H1 (cell line): ENCODE measurements at regions not wholly inside any gene's neighbourhood (a gene's known extent, or its start where the extent isn't known, plus 50 kb on each side); places are given as distances from the start of the nearest gene placed in this dataset.

Experiments
- CTCF ChIA-PET: fragments of 300-600 bp; sonication (Branson Sonifier 250); formaldehyde crosslinking; loops from one replicate; lab custom pipeline; 2021; ENCODE audit not compliant: partially characterized antibody; lab: Charles Lee
- POLR2A ChIA-PET: fragments of 300-600 bp; sonication (Branson Sonifier 250); formaldehyde crosslinking; loops from one replicate; lab custom pipeline; 2021; ENCODE audit warnings: inconsistent platforms; ENCODE audit not compliant: partially characterized antibody; lab: Charles Lee
- DNase-seq, 2 experiments: peaks; one replicate each; pipeline versions ENCODE4 v3.0.0 to v3.0.0-alpha.2; 2010 to 2022; ENCODE audit warnings: low spot score in 2 of 2, low read depth in 1 of 2, mixed read lengths in 1 of 2
- FAIRE-seq: peaks from 2 replicates; lab custom pipeline; 2011; peaks lifted over from hg19 to GRCh38; lab: Jason Lieb, UNC
- H2AFZ ChIP-seq: 2 replicates; pipeline ENCODE4 v1.8.1; 2012; ENCODE audit warnings: low read length, inconsistent platforms
- H2AK5ac ChIP-seq: 2 replicates; pipeline ENCODE4 v1.6.1; 2013; ENCODE audit warnings: low read depth, low read length
- H2BK120ac ChIP-seq: replicated peaks from 2 replicates; pipeline ENCODE3; 2013; ENCODE audit warnings: low read depth, low read length, inconsistent platforms
- H2BK12ac ChIP-seq: 2 replicates; pipeline ENCODE4 v1.6.1; 2013; ENCODE audit warnings: low read depth, low read length
- H2BK15ac ChIP-seq: 2 replicates; pipeline ENCODE4 v1.6.1; 2013; ENCODE audit warnings: low read length
- H2BK20ac ChIP-seq: 2 replicates; pipeline ENCODE4 v1.6.1; 2013; ENCODE audit warnings: low read length
- H2BK5ac ChIP-seq: 2 replicates; pipeline ENCODE4 v1.6.1; 2013; ENCODE audit warnings: low read depth, low read length
- H3K14ac ChIP-seq: 2 replicates; pipeline ENCODE4 v1.6.1; 2013; ENCODE audit warnings: inconsistent platforms; ENCODE audit not compliant: insufficient read length
- H3K18ac ChIP-seq: 2 replicates; pipeline ENCODE4 v1.6.1; 2013; ENCODE audit warnings: low read length; ENCODE audit errors: extremely low read depth
- H3K23ac ChIP-seq: 2 replicates; pipeline ENCODE4 v1.6.1; 2013; ENCODE audit warnings: inconsistent platforms; ENCODE audit not compliant: insufficient read length
- H3K23me2 ChIP-seq: 2 replicates; pipeline ENCODE4 v1.6.1; 2013; ENCODE audit warnings: low read depth, low read length
- H3K27ac ChIP-seq: 2 replicates; pipeline ENCODE4 v1.6.1; 2011; ENCODE audit warnings: low read depth, low read length, inconsistent platforms
- H3K27me3 ChIP-seq, 4 experiments: replicated peaks in 1 of 4; 1 replicate in 1 of 4; 2 replicates in 3 of 4; pipeline versions ENCODE4 v1.6.1 to v1.8.1; 2011 to 2013; ENCODE audit warnings: low read length in 3 of 4, mild to moderate bottlenecking in 3 of 4, inconsistent platforms in 2 of 4, mixed read lengths in 2 of 4, moderate library complexity in 1 of 4; ENCODE audit not compliant: control insufficient read depth in 3 of 4, insufficient read depth in 3 of 4; ENCODE audit errors: extremely low read depth in 1 of 4
- H3K36me3 ChIP-seq, 4 experiments: 2 replicates each; pipeline versions ENCODE4 v1.6.1 to v1.8.1; 2011 to 2013; ENCODE audit warnings: mild to moderate bottlenecking in 4 of 4, low read length in 3 of 4, moderate library complexity in 2 of 4, control low read depth in 1 of 4, inconsistent platforms in 1 of 4; ENCODE audit not compliant: insufficient read depth in 4 of 4, control insufficient read depth in 2 of 4
- H3K4ac ChIP-seq: replicated peaks from 2 replicates; pipeline ENCODE3; 2013; ENCODE audit warnings: low read length, low read depth, mixed read lengths, inconsistent platforms; ENCODE audit not compliant: insufficient read length
- H3K4me1 ChIP-seq, 4 experiments: replicated peaks in 1 of 4; 1 replicate in 1 of 4; 2 replicates in 3 of 4; pipeline versions ENCODE4 v1.6.1 to v1.8.1; 2011 to 2013; ENCODE audit warnings: low read length in 3 of 4, inconsistent platforms in 2 of 4, mixed read lengths in 1 of 4; ENCODE audit not compliant: insufficient read depth in 4 of 4, control insufficient read depth in 3 of 4
- H3K4me2 ChIP-seq, 2 experiments: 2 replicates each; pipeline versions ENCODE4 v1.6.1 to v1.8.1; 2011 to 2013; ENCODE audit warnings: low read depth in 2 of 2, low read length in 2 of 2, control low read depth in 1 of 2, inconsistent platforms in 1 of 2, mild to moderate bottlenecking in 1 of 2; ENCODE audit not compliant: insufficient read depth in 1 of 2
- H3K4me3 ChIP-seq, 4 experiments: fragments of 200-600, 300-600 bp in 1 of 4; sonication (generic), shearing (Covaris generic), sonication (Bioruptor Twin) in 1 of 4; 2 replicates each; pipeline versions ENCODE4 v1.5.1 to v1.8.1; 2011 to 2016; ENCODE audit warnings: low read length in 4 of 4, low read depth in 3 of 4, control low read depth in 2 of 4, inconsistent platforms in 2 of 4, mild to moderate bottlenecking in 2 of 4, mixed read lengths in 1 of 4, moderate library complexity in 1 of 4; ENCODE audit not compliant: insufficient read depth in 2 of 4; ENCODE audit errors: extremely low read depth in 1 of 4
- H3K56ac ChIP-seq: replicated peaks from 2 replicates; pipeline ENCODE3; 2013; ENCODE audit warnings: low read depth, mild to moderate bottlenecking, mixed read lengths, low read length, inconsistent platforms; ENCODE audit not compliant: insufficient read length
- H3K79me1 ChIP-seq: 2 replicates; pipeline ENCODE4 v1.6.1; 2013; ENCODE audit warnings: low read depth, low read length, control low read depth
- H3K79me2 ChIP-seq, 2 experiments: 2 replicates each; pipeline versions ENCODE4 v1.6.1 to v1.8.1; 2012 to 2013; ENCODE audit warnings: low read length in 2 of 2, mild to moderate bottlenecking in 2 of 2, inconsistent platforms in 1 of 2; ENCODE audit not compliant: insufficient read depth in 2 of 2, control insufficient read depth in 1 of 2
- H3K9ac ChIP-seq, 4 experiments: replicated peaks in 1 of 4; 1 replicate in 1 of 4; 2 replicates in 3 of 4; pipeline versions ENCODE4 v1.6.1 to v1.8.1; 2011 to 2013; ENCODE audit warnings: low read depth in 3 of 4, low read length in 3 of 4, control low read depth in 2 of 4, mild to moderate bottlenecking in 2 of 4, moderate library complexity in 2 of 4, inconsistent platforms in 1 of 4; ENCODE audit errors: extremely low read depth in 1 of 4
- H3K9me3 ChIP-seq, 2 experiments: 2 replicates each; pipeline versions ENCODE4 v1.6.1 to v1.8.1; 2012 to 2013; ENCODE audit warnings: mild to moderate bottlenecking in 2 of 2, moderate library complexity in 2 of 2, control low read depth in 1 of 2, inconsistent platforms in 1 of 2, low read depth in 1 of 2, low read length in 1 of 2, mixed read lengths in 1 of 2; ENCODE audit not compliant: insufficient read depth in 2 of 2
- H4K20me1 ChIP-seq, 2 experiments: replicated peaks in 1 of 2; 2 replicates each; pipeline versions ENCODE3 to v1.8.1; 2011 to 2013; ENCODE audit warnings: inconsistent platforms in 2 of 2, low read length in 2 of 2, mild to moderate bottlenecking in 1 of 2; ENCODE audit not compliant: insufficient read depth in 2 of 2, control insufficient read depth in 1 of 2
- H4K5ac ChIP-seq: 2 replicates; pipeline ENCODE4 v1.6.1; 2013; ENCODE audit warnings: low read length, low read depth, mixed read lengths, inconsistent platforms; ENCODE audit not compliant: insufficient read length
- H4K8ac ChIP-seq: 2 replicates; pipeline ENCODE4 v1.8.0; 2013; ENCODE audit warnings: mild to moderate bottlenecking, moderate library complexity, low read length, inconsistent platforms; ENCODE audit not compliant: insufficient read depth; ENCODE audit errors: extremely low read depth
- H4K91ac ChIP-seq: replicated peaks from 2 replicates; pipeline ENCODE3; 2013; ENCODE audit warnings: low read length, mixed read lengths, inconsistent platforms; ENCODE audit not compliant: insufficient read length
- BCL11A ChIP-seq, 2 experiments: IDR thresholded peaks; one replicate each; pipeline ENCODE4 v1.6.1; 2011; ENCODE audit warnings: low read depth in 2 of 2, low read length in 2 of 2, mild to moderate bottlenecking in 2 of 2
- CTBP2 ChIP-seq: IDR thresholded peaks from 2 replicates; pipeline ENCODE4 v1.7.0; 2011; ENCODE audit warnings: borderline replicate concordance, mild to moderate bottlenecking, moderate library complexity, mixed read lengths, low read length; ENCODE audit not compliant: insufficient read depth, insufficient read length
- GTF2F1 ChIP-seq: IDR thresholded peaks from 2 replicates; pipeline ENCODE4 v1.6.1; 2012; ENCODE audit warnings: low read depth, low read length, improper control_type of control experiment, borderline replicate concordance
- HDAC2 ChIP-seq, 2 experiments: fragments of 300-600 bp in 1 of 2; sonication (generic) in 1 of 2; IDR thresholded peaks; 2 replicates each; pipeline ENCODE4 v1.6.1; 2011 to 2012; ENCODE audit warnings: low read depth in 2 of 2, low read length in 2 of 2, mild to moderate bottlenecking in 2 of 2, moderate library complexity in 2 of 2, borderline replicate concordance in 1 of 2, inconsistent platforms in 1 of 2
- KDM4A ChIP-seq: IDR thresholded peaks from one replicate; pipeline ENCODE4 v1.7.1; 2012; ENCODE audit warnings: low read depth, mild to moderate bottlenecking, moderate library complexity, low read length, inconsistent platforms; ENCODE audit not compliant: severe bottlenecking
- NRF1 ChIP-seq: IDR thresholded peaks from 2 replicates; pipeline ENCODE4 v1.6.1; 2011; ENCODE audit warnings: mild to moderate bottlenecking, low read depth, low read length, improper control_type of control experiment
- PHF8 ChIP-seq: fragments of 200-600 bp; sonication (generic); conservative IDR thresholded peaks from 2 replicates; pipeline ENCODE4 v1.7.1; 2012; ENCODE audit warnings: low read depth, mild to moderate bottlenecking, inconsistent platforms, low read length, moderate library complexity
- RAD21 ChIP-seq, 2 experiments: IDR thresholded peaks in 1 of 2; conservative IDR thresholded peaks in 1 of 2; 2 replicates each; pipeline ENCODE4 v1.6.1; 2011; ENCODE audit warnings: low read depth in 2 of 2, low read length in 2 of 2, improper control_type of control experiment in 1 of 2, inconsistent platforms in 1 of 2, mild to moderate bottlenecking in 1 of 2, moderate library complexity in 1 of 2
- RFX5 ChIP-seq: IDR thresholded peaks from 2 replicates; pipeline ENCODE4 v1.6.1; 2011; ENCODE audit warnings: low read depth, low read length, improper control_type of control experiment, borderline replicate concordance
- SIN3A ChIP-seq, 2 experiments: IDR thresholded peaks in 1 of 2; conservative IDR thresholded peaks in 1 of 2; 2 replicates each; pipeline ENCODE4 v1.6.1; 2011 to 2012; ENCODE audit warnings: low read length in 2 of 2, improper control_type of control experiment in 1 of 2, low read depth in 1 of 2, mild to moderate bottlenecking in 1 of 2
- SP1 ChIP-seq: IDR thresholded peaks from 2 replicates; pipeline ENCODE4 v1.6.1; 2011; ENCODE audit warnings: low read depth, low read length
- SUZ12 ChIP-seq: fragments of 200-600 bp; sonication (generic); IDR thresholded peaks from 2 replicates; pipeline ENCODE4 v1.6.1; 2012; ENCODE audit warnings: mild to moderate bottlenecking, inconsistent platforms, low read length, moderate library complexity, mixed read lengths
- TAF7 ChIP-seq: optimal IDR thresholded peaks from 2 replicates; pipeline ENCODE3; 2011; ENCODE audit warnings: low read depth, mild to moderate bottlenecking, inconsistent platforms, low read length, moderate library complexity, borderline replicate concordance
- TCF12 ChIP-seq: IDR thresholded peaks from 2 replicates; pipeline ENCODE4 v1.6.1; 2011; ENCODE audit warnings: low read depth, mild to moderate bottlenecking, low read length
- ZNF274 ChIP-seq: IDR thresholded peaks from 2 replicates; pipeline ENCODE4 v1.7.0; 2012; ENCODE audit warnings: low read length, borderline replicate concordance; ENCODE audit errors: extremely low read depth

- H3K9me3 ChIP-seq: no peaks in the 10 kb centered on the region
- H2BK15ac ChIP-seq: no peak overlapping the region
- H3K79me1 ChIP-seq: no peaks in the 10 kb centered on the region
- H3K4me2 ChIP-seq: no peak overlapping the region
- H4K20me1 ChIP-seq: no peaks in the 10 kb centered on the region
- H3K79me2 ChIP-seq: no peaks in the 10 kb centered on the region
- peaks cover 0 to 1% (median 0%) of the 10 kb centered on the region in 4 experiments; a peak in 1 of 7 replicates for H3K27me3 ChIP-seq
- H2BK5ac ChIP-seq: no peak overlapping the region
- H2AFZ ChIP-seq: no peak overlapping the region
- no peak overlapping the region for H3K4ac ChIP-seq
- H2AK5ac ChIP-seq: no peak overlapping the region
- no peak overlapping the region for H3K56ac ChIP-seq
- H3K23ac ChIP-seq: no peak overlapping the region
- ChIA-PET POLR2A (no interaction called here), CTCF (interaction anchor here (0.7 kb wide), 1 partner anchor 12 kb away, joined by 3 read pairs; no protein-coding TSS in a partner anchor)
- no peak overlapping the region for H3K27ac ChIP-seq
- no peak overlapping the region for H3K18ac ChIP-seq
- H3K4me3 ChIP-seq: no peak overlapping the region
- no peaks in the 10 kb centered on the region for H3K36me3 ChIP-seq
- no peak overlapping the region for H3K14ac ChIP-seq
- FAIRE-seq (no peak), DNase-seq (no peak)
- H4K8ac ChIP-seq: no peak overlapping the region
- H2BK120ac ChIP-seq: no peak overlapping the region
- H2BK12ac ChIP-seq: no peak overlapping the region
- no peaks in the 10 kb centered on the region for H3K23me2 ChIP-seq
- no peak overlapping the region for H3K9ac ChIP-seq
- H4K91ac ChIP-seq: no peak overlapping the region
- no peak overlapping the region for H2BK20ac ChIP-seq
- no peak overlapping the region for H4K5ac ChIP-seq
- H3K4me1 ChIP-seq: no peaks in the 10 kb centered on the region
- TF ChIP-seq GTF2F1: no peak
- no peak for TF ChIP-seq RFX5
- TF ChIP-seq SP1: no peak
- no peak for TF ChIP-seq SUZ12
- no peak for TF ChIP-seq SIN3A (conservative IDR thresholded peaks at IDR 0.05 in 1 of 2, IDR thresholded peaks at IDR 0.05 in 1 of 2; ENCODE audit: low read depth in 1 of 2, low read length in 2 of 2)
- TF ChIP-seq CTBP2: no peak
- TF ChIP-seq NRF1: no peak
- TF ChIP-seq TCF12: no peak
- no peak for TF ChIP-seq RAD21 (IDR thresholded peaks at IDR 0.05 in 1 of 2, conservative IDR thresholded peaks at IDR 0.05 in 1 of 2; ENCODE audit: low read depth in 2 of 2, low read length in 2 of 2)
- TF ChIP-seq PHF8: no peak
- TF ChIP-seq TAF7: no peak
- no peak for TF ChIP-seq ZNF274
- TF ChIP-seq HDAC2 (IDR thresholded peaks at IDR 0.05; ENCODE audit: borderline replicate concordance in 1 of 2, low read depth in 2 of 2, low read length in 2 of 2): no peak
- no peak for TF ChIP-seq BCL11A (IDR thresholded peaks at IDR 0.05; ENCODE audit: low read depth in 2 of 2, low read length in 2 of 2)
- no peak for TF ChIP-seq KDM4A
These were observed 354.1 kb downstream of the RFC3 start for GRCh38 chr13:34172048-34172447.
